ENCODE measurements at regions not wholly inside any gene's neighbourhood (a gene's known extent, or its start where the extent isn't known, plus 50 kb on each side); places are given as distances from the start of the nearest gene placed in this dataset.

GRCh38 chr3:30098243-30098642 lies 508.2 kb upstream of the TGFBR2 start:
- Mint-ChIP-seq H3K4me3 (ENCODE audit: unreplicated experiment) (no peak overlapping the region), H3K9me3 (ENCODE audit: low read depth) (peaks cover 13% of the 10 kb centered on the region), H3K36me3 (ENCODE audit: low read depth) (no peaks in the 10 kb centered on the region), H3K4me1 (ENCODE audit: low read depth) (peaks cover 8% of the 10 kb centered on the region), H3K27ac (ENCODE audit: unreplicated experiment) (no peak overlapping the region), H3K27me3 (ENCODE audit: low read depth) (no peaks in the 10 kb centered on the region)
- DNase-seq (ENCODE audit: low spot score): no peak
- TF ChIP-seq CTCF (IDR thresholded peaks at IDR 0.05): no peak

GRCh38 chr3:30098653-30099455 lies 507.5 kb upstream of the TGFBR2 start:
- no peak for DNase-seq (ENCODE audit: low spot score)
- H3K9me3 Mint-ChIP-seq (ENCODE audit: low read depth): peaks cover 13% of the 10 kb centered on the region
- no peak for TF ChIP-seq CTCF (IDR thresholded peaks at IDR 0.05)
- H3K4me3 Mint-ChIP-seq (ENCODE audit: unreplicated experiment): no peak overlapping the region
- no peaks in the 10 kb centered on the region for H3K27me3 Mint-ChIP-seq (ENCODE audit: low read depth)
- H3K27ac Mint-ChIP-seq (ENCODE audit: unreplicated experiment): no peak overlapping the region
- peaks cover 8% of the 10 kb centered on the region for H3K4me1 Mint-ChIP-seq (ENCODE audit: low read depth)
- H3K36me3 Mint-ChIP-seq (ENCODE audit: low read depth): no peaks in the 10 kb centered on the region

- peaks cover 8% of the 10 kb centered on the region for H3K4me1 Mint-ChIP-seq (ENCODE audit: low read depth)
- H3K9me3 Mint-ChIP-seq (ENCODE audit: low read depth): peaks cover 11% of the 10 kb centered on the region
- TF ChIP-seq CTCF (IDR thresholded peaks at IDR 0.05): no peak
- no peak overlapping the region for H3K4me3 Mint-ChIP-seq (ENCODE audit: unreplicated experiment)
- H3K27me3 Mint-ChIP-seq (ENCODE audit: low read depth): no peaks in the 10 kb centered on the region
- H3K36me3 Mint-ChIP-seq (ENCODE audit: low read depth): no peaks in the 10 kb centered on the region
- H3K27ac Mint-ChIP-seq (ENCODE audit: unreplicated experiment): no peak overlapping the region
- DNase-seq (ENCODE audit: low spot score): no peak
Measured at GRCh38 chr3:30102356-30102755, 504.0 kb upstream of the TGFBR2 start.

- no peak overlapping the region for H3K27ac Mint-ChIP-seq (ENCODE audit: unreplicated experiment)
- DNase-seq (ENCODE audit: low spot score): no peak
- H3K36me3 Mint-ChIP-seq (ENCODE audit: low read depth): no peaks in the 10 kb centered on the region
- no peaks in the 10 kb centered on the region for H3K27me3 Mint-ChIP-seq (ENCODE audit: low read depth)
- no peak for TF ChIP-seq CTCF (IDR thresholded peaks at IDR 0.05)
- no peak overlapping the region for H3K4me3 Mint-ChIP-seq (ENCODE audit: unreplicated experiment)
- H3K4me1 Mint-ChIP-seq (ENCODE audit: low read depth): peaks cover 8% of the 10 kb centered on the region
- peaks cover 11% of the 10 kb centered on the region for H3K9me3 Mint-ChIP-seq (ENCODE audit: low read depth)
Measured at GRCh38 chr3:30103186-30103585, 503.2 kb upstream of the TGFBR2 start.

- DNase-seq (ENCODE audit: low spot score): no peak
- Mint-ChIP-seq H3K36me3 (ENCODE audit: low read depth) (no peaks in the 10 kb centered on the region), H3K4me1 (ENCODE audit: low read depth) (no peaks in the 10 kb centered on the region), H3K9me3 (ENCODE audit: low read depth) (peaks cover 11% of the 10 kb centered on the region), H3K27me3 (ENCODE audit: low read depth) (no peaks in the 10 kb centered on the region), H3K4me3 (ENCODE audit: unreplicated experiment) (no peak overlapping the region), H3K27ac (ENCODE audit: unreplicated experiment) (no peak overlapping the region)
- TF ChIP-seq CTCF (IDR thresholded peaks at IDR 0.05): no peak
Measured at GRCh38 chr3:30107531-30107930, 498.9 kb upstream of the TGFBR2 start.
